ENCODE measurements at regions not wholly inside any gene's neighbourhood (a gene's known extent, or its start where the extent isn't known, plus 50 kb on each side); places are given as distances from the start of the nearest gene placed in this dataset.

- TF ChIP-seq POLR2AphosphoS5 (IDR thresholded peaks at IDR 0.05) = no peak
- TF ChIP-seq CTCF (IDR thresholded peaks at IDR 0.05; ENCODE audit: poor library complexity, severe bottlenecking) = no peak
- TF ChIP-seq SMC3 (conservative IDR thresholded peaks at IDR 0.05; ENCODE audit: poor library complexity) = no peak
- TF ChIP-seq TAF1 (IDR thresholded peaks at IDR 0.05; ENCODE audit: low read depth) = no peak
- TF ChIP-seq EP300 (conservative IDR thresholded peaks at IDR 0.05; ENCODE audit: poor library complexity, severe bottlenecking) = no peak
- TF ChIP-seq EZH2 (IDR thresholded peaks at IDR 0.05; ENCODE audit: borderline replicate concordance, insufficient read depth, low read length, poor library complexity, severe bottlenecking) = no peak
- no peak for TF ChIP-seq MXI1 (conservative IDR thresholded peaks at IDR 0.05; ENCODE audit: poor library complexity, severe bottlenecking)
These were observed 67.0 kb downstream of the PITPNM2 start for GRCh38 chr12:123083661-123084571.
